ENCODE measurements at regions not wholly inside any gene's neighbourhood (a gene's known extent, or its start where the extent isn't known, plus 50 kb on each side); places are given as distances from the start of the nearest gene placed in this dataset.

DNA sequence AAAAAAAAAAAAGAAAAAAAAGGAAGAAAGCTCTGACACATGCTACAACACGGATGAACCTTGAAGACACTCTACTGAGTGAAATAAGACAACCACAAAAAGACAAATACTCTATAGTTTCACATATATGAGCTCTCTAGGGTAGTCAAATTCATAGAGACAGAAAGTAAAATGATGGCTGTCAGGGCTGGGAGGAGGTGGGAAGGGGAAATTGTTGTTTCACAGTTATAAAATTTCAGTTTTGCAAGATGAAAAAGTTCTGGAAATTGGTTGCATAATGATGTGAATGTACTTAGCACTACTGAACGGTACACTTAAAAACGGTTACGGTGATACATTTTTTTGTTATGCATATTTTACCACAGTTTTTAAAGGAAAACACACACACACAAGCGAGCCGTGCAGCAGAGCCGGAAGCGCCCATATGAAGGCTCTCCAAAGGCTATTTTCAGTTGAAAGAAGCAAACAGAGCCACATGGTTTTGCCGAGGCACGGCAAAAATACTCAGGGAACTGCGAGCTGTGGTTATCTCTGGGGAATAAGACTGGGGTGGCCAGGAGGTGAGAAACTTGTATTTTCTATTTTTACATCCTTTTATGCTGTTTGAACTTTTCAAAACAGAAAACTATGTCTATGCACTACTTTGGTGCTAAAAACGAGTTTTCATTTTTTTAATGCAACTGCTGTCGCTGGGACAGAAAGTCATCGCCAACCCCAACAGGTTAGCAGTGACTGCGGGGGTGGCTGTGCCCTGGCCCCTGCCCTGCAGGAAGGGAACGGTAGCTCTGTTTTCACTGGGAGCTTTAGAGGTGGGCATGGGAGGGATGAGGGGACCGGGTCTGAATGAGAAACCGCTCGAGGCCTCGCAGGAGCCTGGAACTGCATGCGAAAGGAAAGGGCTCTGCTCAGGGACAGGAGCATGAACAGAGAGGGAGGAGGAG is 132.9 kb downstream of the OAT start:
- no peaks in the 10 kb centered on the region for H3K4me1 ChIP-seq
- no peaks in the 10 kb centered on the region for H3K27me3 ChIP-seq
- WGBS, result 65% methylated on average over 21 of the region's 21 CpGs
- H3K36me3 ChIP-seq, result no peaks in the 10 kb centered on the region
- peak; percentile 14 to 34 for DNase-seq (ENCODE audit: low spot score in 2 of 2)
- no peaks in the 10 kb centered on the region for H3K9me3 ChIP-seq
- H3K27ac ChIP-seq, result no peak overlapping the region
- no peak overlapping the region for H3K4me3 ChIP-seq
- TF ChIP-seq POLR2A (IDR thresholded peaks at IDR 0.05) (no peak), POLR2AphosphoS5 (IDR thresholded peaks at IDR 0.05) (no peak), EP300 (IDR thresholded peaks at IDR 0.05) (no peak)
- TF ChIP-seq, protein P1, sequence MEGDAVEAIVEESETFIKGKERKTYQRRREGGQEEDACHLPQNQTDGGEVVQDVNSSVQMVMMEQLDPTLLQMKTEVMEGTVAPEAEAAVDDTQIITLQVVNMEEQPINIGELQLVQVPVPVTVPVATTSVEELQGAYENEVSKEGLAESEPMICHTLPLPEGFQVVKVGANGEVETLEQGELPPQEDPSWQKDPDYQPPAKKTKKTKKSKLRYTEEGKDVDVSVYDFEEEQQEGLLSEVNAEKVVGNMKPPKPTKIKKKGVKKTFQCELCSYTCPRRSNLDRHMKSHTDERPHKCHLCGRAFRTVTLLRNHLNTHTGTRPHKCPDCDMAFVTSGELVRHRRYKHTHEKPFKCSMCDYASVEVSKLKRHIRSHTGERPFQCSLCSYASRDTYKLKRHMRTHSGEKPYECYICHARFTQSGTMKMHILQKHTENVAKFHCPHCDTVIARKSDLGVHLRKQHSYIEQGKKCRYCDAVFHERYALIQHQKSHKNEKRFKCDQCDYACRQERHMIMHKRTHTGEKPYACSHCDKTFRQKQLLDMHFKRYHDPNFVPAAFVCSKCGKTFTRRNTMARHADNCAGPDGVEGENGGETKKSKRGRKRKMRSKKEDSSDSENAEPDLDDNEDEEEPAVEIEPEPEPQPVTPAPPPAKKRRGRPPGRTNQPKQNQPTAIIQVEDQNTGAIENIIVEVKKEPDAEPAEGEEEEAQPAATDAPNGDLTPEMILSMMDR (IDR thresholded peaks at IDR 0.05), result no peak

GRCh38 chr10:124283949-124284250 is 134.8 kb downstream of the OAT start:
- H3K4me3 ChIP-seq, result no peak overlapping the region
- TF ChIP-seq POLR2AphosphoS5 (IDR thresholded peaks at IDR 0.05), result no peak
- TF ChIP-seq, protein P1 (IDR thresholded peaks at IDR 0.05), result no peak
- TF ChIP-seq POLR2A (IDR thresholded peaks at IDR 0.05), result no peak
- no peak for TF ChIP-seq EP300 (IDR thresholded peaks at IDR 0.05)
- 86% methylated on average over 9 of the region's 9 CpGs for WGBS
- H3K27ac ChIP-seq, result no peak overlapping the region
- no peaks in the 10 kb centered on the region for H3K9me3 ChIP-seq
- H3K27me3 ChIP-seq, result no peaks in the 10 kb centered on the region
- no peaks in the 10 kb centered on the region for H3K36me3 ChIP-seq
- no peak for DNase-seq (ENCODE audit: low spot score in 2 of 2)
- no peaks in the 10 kb centered on the region for H3K4me1 ChIP-seq

DNA sequence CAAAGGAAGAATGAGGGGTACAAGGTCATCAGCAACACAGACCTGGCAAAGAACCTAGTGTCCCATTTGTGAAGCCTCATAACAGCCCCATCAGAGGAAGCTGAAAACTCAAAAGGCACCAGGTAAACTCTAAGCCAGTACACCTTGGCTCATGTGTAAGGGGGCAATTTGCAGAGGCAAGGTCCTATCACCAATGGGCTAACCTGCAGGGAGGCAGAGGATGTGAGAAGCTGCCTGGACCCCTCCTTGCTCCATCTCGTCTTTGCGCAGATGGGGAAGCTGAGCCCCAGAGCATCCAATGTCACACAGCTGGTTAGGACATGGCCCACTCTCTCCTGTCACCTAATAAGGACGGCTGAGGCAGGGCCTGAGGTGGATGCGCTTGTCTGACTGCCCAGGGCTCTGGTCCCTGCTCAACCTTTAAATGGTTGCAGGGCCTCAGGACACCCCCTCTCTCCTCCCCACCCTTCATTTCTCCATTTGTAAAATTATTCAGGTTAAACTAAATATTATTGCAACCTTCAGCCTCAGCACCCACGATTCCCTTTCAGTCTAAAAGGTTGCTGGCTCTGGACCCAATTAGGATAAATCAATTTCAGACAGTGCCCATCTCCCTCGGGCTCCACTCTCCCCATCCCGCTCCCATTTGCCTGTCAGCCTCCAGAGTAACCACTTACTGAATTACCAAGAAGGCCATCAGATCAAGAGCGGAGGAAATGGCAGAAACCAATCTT is 135.3 kb downstream of the OAT start:
- DNase-seq (ENCODE audit: low spot score in 2 of 2), result no peak
- TF ChIP-seq POLR2A (IDR thresholded peaks at IDR 0.05) (no peak), POLR2AphosphoS5 (IDR thresholded peaks at IDR 0.05) (no peak), EP300 (IDR thresholded peaks at IDR 0.05) (no peak)
- TF ChIP-seq, protein P1 (IDR thresholded peaks at IDR 0.05), result no peak
- Histone ChIP-seq H3K27ac (no peak overlapping the region), H3K4me1 (no peaks in the 10 kb centered on the region), H3K9me3 (no peaks in the 10 kb centered on the region), H3K4me3 (no peak overlapping the region), H3K36me3 (no peaks in the 10 kb centered on the region), H3K27me3 (no peaks in the 10 kb centered on the region)
- 85% methylated on average over 8 of the region's 8 CpGs for WGBS

DNA sequence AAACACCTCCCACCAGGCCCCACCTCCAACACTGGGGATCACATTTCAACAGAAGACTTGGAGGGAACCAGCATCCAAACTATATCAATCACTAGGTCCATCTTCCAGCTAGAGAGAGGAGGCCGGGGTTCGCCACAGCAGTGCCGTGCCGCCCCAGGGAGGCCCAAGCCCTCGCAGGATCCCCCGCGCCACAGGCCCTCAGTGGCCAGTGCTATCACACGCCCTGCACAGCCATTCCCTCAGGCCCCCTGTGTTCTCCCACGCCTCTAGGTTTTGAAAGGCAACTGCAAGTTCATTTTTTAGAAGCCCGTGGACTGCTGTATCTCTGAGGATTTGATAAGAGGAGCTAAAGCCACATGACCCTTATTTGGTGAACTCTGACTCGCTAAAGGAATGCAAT is 136.4 kb downstream of the OAT start:
- Histone ChIP-seq H3K4me1 (no peaks in the 10 kb centered on the region), H3K4me3 (no peak overlapping the region), H3K27me3 (no peaks in the 10 kb centered on the region), H3K27ac (no peak overlapping the region), H3K9me3 (no peaks in the 10 kb centered on the region), H3K36me3 (no peaks in the 10 kb centered on the region)
- peak in 1 of 2 donors; percentile 36 for DNase-seq (ENCODE audit: low spot score in 2 of 2)
- TF ChIP-seq, protein P1 (IDR thresholded peaks at IDR 0.05), result no peak
- TF ChIP-seq POLR2AphosphoS5 (IDR thresholded peaks at IDR 0.05), result no peak
- WGBS, result 94% methylated on average over 11 of the region's 11 CpGs

- Histone ChIP-seq H3K9me3 (no peaks in the 10 kb centered on the region), H3K4me1 (no peaks in the 10 kb centered on the region), H3K4me3 (no peak overlapping the region), H3K36me3 (no peaks in the 10 kb centered on the region), H3K27me3 (no peaks in the 10 kb centered on the region), H3K27ac (no peak overlapping the region)
- DNase-seq (ENCODE audit: low spot score in 2 of 2), result peak in 1 of 2 donors; percentile 41
- TF ChIP-seq POLR2A (IDR thresholded peaks at IDR 0.05) (no peak), POLR2AphosphoS5 (IDR thresholded peaks at IDR 0.05) (no peak), EP300 (IDR thresholded peaks at IDR 0.05) (no peak)
- TF ChIP-seq, protein P1 (IDR thresholded peaks at IDR 0.05), result no peak
- 83% methylated on average over 10 of the region's 10 CpGs for WGBS
Observed at GRCh38 chr10:124281666-124282065, 137.1 kb downstream of the OAT start.

All from suprapubic skin (tissue), 4 donors.